Myocyte (in vitro differentiated cells): ENCODE measurements at regions not wholly inside any gene's neighbourhood (a gene's known extent, or its start where the extent isn't known, plus 50 kb on each side); places are given as distances from the start of the nearest gene placed in this dataset.
"Not testable (repeated sequence)": the region's sequence is repeated elsewhere in the genome, so short reads cannot be mapped to it uniquely, and the experiment has no call there.

Experiments
- DNase-seq: peaks from one replicate; pipeline ENCODE4 v3.0.0-alpha.2; 2012; ENCODE audit warnings: low read depth

GRCh38 chr4:3878678-3879077, 112.5 kb downstream of the ADRA2C start:
- DNase-seq: no peak

- DNase-seq: no peak
Measured at GRCh38 chr4:3879681-3880614, 113.8 kb downstream of the ADRA2C start.

- DNase-seq: peak; percentile 62
Measured at GRCh38 chr4:3880615-3881120, 114.5 kb downstream of the ADRA2C start.

GRCh38 chr4:3882316-3882885, 116.2 kb downstream of the ADRA2C start:
- DNase-seq: not testable (repeated sequence)

- not testable (repeated sequence) for DNase-seq
Measured at GRCh38 chr4:3884261-3884660, 118.1 kb downstream of the ADRA2C start.

GRCh38 chr4:3893590-3893989, 127.4 kb downstream of the ADRA2C start:
- DNase-seq: not testable (repeated sequence)

- DNase-seq: not testable (repeated sequence)
Measured at GRCh38 chr4:3894086-3894959, 128.1 kb downstream of the ADRA2C start.

- DNase-seq: no peak
Measured at GRCh38 chr4:3896441-3896840, 130.3 kb downstream of the ADRA2C start.

- DNase-seq: not testable (repeated sequence)
Measured at GRCh38 chr4:3896871-3897578, 130.8 kb downstream of the ADRA2C start.

- no peak for DNase-seq
Measured at GRCh38 chr4:3898098-3898497, 131.9 kb downstream of the ADRA2C start.

- not testable (repeated sequence) for DNase-seq
Measured at GRCh38 chr4:3898928-3899327, 132.7 kb downstream of the ADRA2C start.

- peak; percentile 68 for DNase-seq
Measured at GRCh38 chr4:3904264-3904955, 138.2 kb downstream of the ADRA2C start.

GRCh38 chr4:3909616-3910015, 143.4 kb downstream of the ADRA2C start:
- DNase-seq: not testable (repeated sequence)

GRCh38 chr4:3910161-3910950, 144.2 kb downstream of the ADRA2C start:
- DNase-seq: peak; percentile 15

- DNase-seq: no peak
Measured at GRCh38 chr4:3911252-3911856, 145.2 kb downstream of the ADRA2C start.

- DNase-seq: not testable (repeated sequence)
Measured at GRCh38 chr4:3914511-3914910, 148.3 kb downstream of the ADRA2C start.

GRCh38 chr4:3919509-3919908, 153.3 kb downstream of the ADRA2C start:
- DNase-seq: peak; percentile 67

GRCh38 chr4:3921902-3922301, 155.7 kb downstream of the ADRA2C start:
- DNase-seq: not testable (repeated sequence)

GRCh38 chr4:3925841-3926240, 159.7 kb downstream of the ADRA2C start:
- DNase-seq: not testable (repeated sequence)
